H1 (cell line): ENCODE measurements at regions not wholly inside any gene's neighbourhood (a gene's known extent, or its start where the extent isn't known, plus 50 kb on each side); places are given as distances from the start of the nearest gene placed in this dataset.

Experiments
- CTCF ChIA-PET: fragments of 300-600 bp; sonication (Branson Sonifier 250); formaldehyde crosslinking; loops from one replicate; lab custom pipeline; 2021; ENCODE audit not compliant: partially characterized antibody; lab: Charles Lee
- POLR2A ChIA-PET: fragments of 300-600 bp; sonication (Branson Sonifier 250); formaldehyde crosslinking; loops from one replicate; lab custom pipeline; 2021; ENCODE audit warnings: inconsistent platforms; ENCODE audit not compliant: partially characterized antibody; lab: Charles Lee
- DNase-seq, 2 experiments: peaks; one replicate each; pipeline versions ENCODE4 v3.0.0 to v3.0.0-alpha.2; 2010 to 2022; ENCODE audit warnings: low spot score in 2 of 2, low read depth in 1 of 2, mixed read lengths in 1 of 2
- FAIRE-seq: peaks from 2 replicates; lab custom pipeline; 2011; peaks lifted over from hg19 to GRCh38; lab: Jason Lieb, UNC
- H2AFZ ChIP-seq: 2 replicates; pipeline ENCODE4 v1.8.1; 2012; ENCODE audit warnings: low read length, inconsistent platforms
- H2AK5ac ChIP-seq: 2 replicates; pipeline ENCODE4 v1.6.1; 2013; ENCODE audit warnings: low read depth, low read length
- H2BK120ac ChIP-seq: replicated peaks from 2 replicates; pipeline ENCODE3; 2013; ENCODE audit warnings: low read depth, low read length, inconsistent platforms
- H2BK12ac ChIP-seq: 2 replicates; pipeline ENCODE4 v1.6.1; 2013; ENCODE audit warnings: low read depth, low read length
- H2BK15ac ChIP-seq: 2 replicates; pipeline ENCODE4 v1.6.1; 2013; ENCODE audit warnings: low read length
- H2BK20ac ChIP-seq: 2 replicates; pipeline ENCODE4 v1.6.1; 2013; ENCODE audit warnings: low read length
- H2BK5ac ChIP-seq: 2 replicates; pipeline ENCODE4 v1.6.1; 2013; ENCODE audit warnings: low read depth, low read length
- H3K14ac ChIP-seq: 2 replicates; pipeline ENCODE4 v1.6.1; 2013; ENCODE audit warnings: inconsistent platforms; ENCODE audit not compliant: insufficient read length
- H3K18ac ChIP-seq: 2 replicates; pipeline ENCODE4 v1.6.1; 2013; ENCODE audit warnings: low read length; ENCODE audit errors: extremely low read depth
- H3K23ac ChIP-seq: 2 replicates; pipeline ENCODE4 v1.6.1; 2013; ENCODE audit warnings: inconsistent platforms; ENCODE audit not compliant: insufficient read length
- H3K23me2 ChIP-seq: 2 replicates; pipeline ENCODE4 v1.6.1; 2013; ENCODE audit warnings: low read depth, low read length
- H3K27ac ChIP-seq: 2 replicates; pipeline ENCODE4 v1.6.1; 2011; ENCODE audit warnings: low read depth, low read length, inconsistent platforms
- H3K27me3 ChIP-seq, 4 experiments: replicated peaks in 1 of 4; 1 replicate in 1 of 4; 2 replicates in 3 of 4; pipeline versions ENCODE4 v1.6.1 to v1.8.1; 2011 to 2013; ENCODE audit warnings: low read length in 3 of 4, mild to moderate bottlenecking in 3 of 4, inconsistent platforms in 2 of 4, mixed read lengths in 2 of 4, moderate library complexity in 1 of 4; ENCODE audit not compliant: control insufficient read depth in 3 of 4, insufficient read depth in 3 of 4; ENCODE audit errors: extremely low read depth in 1 of 4
- H3K36me3 ChIP-seq, 4 experiments: 2 replicates each; pipeline versions ENCODE4 v1.6.1 to v1.8.1; 2011 to 2013; ENCODE audit warnings: mild to moderate bottlenecking in 4 of 4, low read length in 3 of 4, moderate library complexity in 2 of 4, control low read depth in 1 of 4, inconsistent platforms in 1 of 4; ENCODE audit not compliant: insufficient read depth in 4 of 4, control insufficient read depth in 2 of 4
- H3K4ac ChIP-seq: replicated peaks from 2 replicates; pipeline ENCODE3; 2013; ENCODE audit warnings: low read length, low read depth, mixed read lengths, inconsistent platforms; ENCODE audit not compliant: insufficient read length
- H3K4me1 ChIP-seq, 4 experiments: replicated peaks in 1 of 4; 1 replicate in 1 of 4; 2 replicates in 3 of 4; pipeline versions ENCODE4 v1.6.1 to v1.8.1; 2011 to 2013; ENCODE audit warnings: low read length in 3 of 4, inconsistent platforms in 2 of 4, mixed read lengths in 1 of 4; ENCODE audit not compliant: insufficient read depth in 4 of 4, control insufficient read depth in 3 of 4
- H3K4me2 ChIP-seq, 2 experiments: 2 replicates each; pipeline versions ENCODE4 v1.6.1 to v1.8.1; 2011 to 2013; ENCODE audit warnings: low read depth in 2 of 2, low read length in 2 of 2, control low read depth in 1 of 2, inconsistent platforms in 1 of 2, mild to moderate bottlenecking in 1 of 2; ENCODE audit not compliant: insufficient read depth in 1 of 2
- H3K4me3 ChIP-seq, 4 experiments: fragments of 200-600, 300-600 bp in 1 of 4; sonication (generic), shearing (Covaris generic), sonication (Bioruptor Twin) in 1 of 4; 2 replicates each; pipeline versions ENCODE4 v1.5.1 to v1.8.1; 2011 to 2016; ENCODE audit warnings: low read length in 4 of 4, low read depth in 3 of 4, control low read depth in 2 of 4, inconsistent platforms in 2 of 4, mild to moderate bottlenecking in 2 of 4, mixed read lengths in 1 of 4, moderate library complexity in 1 of 4; ENCODE audit not compliant: insufficient read depth in 2 of 4; ENCODE audit errors: extremely low read depth in 1 of 4
- H3K56ac ChIP-seq: replicated peaks from 2 replicates; pipeline ENCODE3; 2013; ENCODE audit warnings: low read depth, mild to moderate bottlenecking, mixed read lengths, low read length, inconsistent platforms; ENCODE audit not compliant: insufficient read length
- H3K79me1 ChIP-seq: 2 replicates; pipeline ENCODE4 v1.6.1; 2013; ENCODE audit warnings: low read depth, low read length, control low read depth
- H3K79me2 ChIP-seq, 2 experiments: 2 replicates each; pipeline versions ENCODE4 v1.6.1 to v1.8.1; 2012 to 2013; ENCODE audit warnings: low read length in 2 of 2, mild to moderate bottlenecking in 2 of 2, inconsistent platforms in 1 of 2; ENCODE audit not compliant: insufficient read depth in 2 of 2, control insufficient read depth in 1 of 2
- H3K9ac ChIP-seq, 4 experiments: replicated peaks in 1 of 4; 1 replicate in 1 of 4; 2 replicates in 3 of 4; pipeline versions ENCODE4 v1.6.1 to v1.8.1; 2011 to 2013; ENCODE audit warnings: low read depth in 3 of 4, low read length in 3 of 4, control low read depth in 2 of 4, mild to moderate bottlenecking in 2 of 4, moderate library complexity in 2 of 4, inconsistent platforms in 1 of 4; ENCODE audit errors: extremely low read depth in 1 of 4
- H3K9me3 ChIP-seq, 2 experiments: 2 replicates each; pipeline versions ENCODE4 v1.6.1 to v1.8.1; 2012 to 2013; ENCODE audit warnings: mild to moderate bottlenecking in 2 of 2, moderate library complexity in 2 of 2, control low read depth in 1 of 2, inconsistent platforms in 1 of 2, low read depth in 1 of 2, low read length in 1 of 2, mixed read lengths in 1 of 2; ENCODE audit not compliant: insufficient read depth in 2 of 2
- H4K20me1 ChIP-seq, 2 experiments: replicated peaks in 1 of 2; 2 replicates each; pipeline versions ENCODE3 to v1.8.1; 2011 to 2013; ENCODE audit warnings: inconsistent platforms in 2 of 2, low read length in 2 of 2, mild to moderate bottlenecking in 1 of 2; ENCODE audit not compliant: insufficient read depth in 2 of 2, control insufficient read depth in 1 of 2
- H4K5ac ChIP-seq: 2 replicates; pipeline ENCODE4 v1.6.1; 2013; ENCODE audit warnings: low read length, low read depth, mixed read lengths, inconsistent platforms; ENCODE audit not compliant: insufficient read length
- H4K8ac ChIP-seq: 2 replicates; pipeline ENCODE4 v1.8.0; 2013; ENCODE audit warnings: mild to moderate bottlenecking, moderate library complexity, low read length, inconsistent platforms; ENCODE audit not compliant: insufficient read depth; ENCODE audit errors: extremely low read depth
- H4K91ac ChIP-seq: replicated peaks from 2 replicates; pipeline ENCODE3; 2013; ENCODE audit warnings: low read length, mixed read lengths, inconsistent platforms; ENCODE audit not compliant: insufficient read length
- CTCF ChIP-seq, 3 experiments: IDR thresholded peaks; 1 replicate in 2 of 3; 2 replicates in 1 of 3; pipeline versions ENCODE4 v1.5.1 to v1.6.1; 2011; ENCODE audit warnings: low read length in 3 of 3, mild to moderate bottlenecking in 3 of 3, inconsistent platforms in 2 of 3, low read depth in 1 of 3, moderate library complexity in 1 of 3; ENCODE audit not compliant: insufficient read depth in 1 of 3; ENCODE audit errors: control extremely low read depth in 1 of 3
- KDM5A ChIP-seq: fragments of 200-600 bp; IDR thresholded peaks from 2 replicates; pipeline ENCODE4 v1.7.1; 2012; ENCODE audit warnings: mild to moderate bottlenecking, low read length, inconsistent platforms, mixed read lengths
- MAX ChIP-seq: IDR thresholded peaks from 2 replicates; pipeline ENCODE4 v1.6.1; 2012; ENCODE audit warnings: inconsistent platforms
- POLR2AphosphoS5 ChIP-seq: IDR thresholded peaks from 2 replicates; pipeline ENCODE4 v1.6.1; 2011; ENCODE audit warnings: low read depth, low read length
- SAP30 ChIP-seq: fragments of 300-600 bp; sonication (generic); IDR thresholded peaks from 2 replicates; pipeline ENCODE4 v1.7.1; 2012; ENCODE audit warnings: low read length, moderate library complexity, mild to moderate bottlenecking, inconsistent platforms; ENCODE audit not compliant: insufficient read depth, insufficient replicate concordance
- SIN3A ChIP-seq, 2 experiments: IDR thresholded peaks in 1 of 2; conservative IDR thresholded peaks in 1 of 2; 2 replicates each; pipeline ENCODE4 v1.6.1; 2011 to 2012; ENCODE audit warnings: low read length in 2 of 2, improper control_type of control experiment in 1 of 2, low read depth in 1 of 2, mild to moderate bottlenecking in 1 of 2
- TAF1 ChIP-seq: IDR thresholded peaks from 2 replicates; pipeline ENCODE4 v1.6.1; 2011; ENCODE audit warnings: mild to moderate bottlenecking, low read depth, low read length
- TCF12 ChIP-seq: IDR thresholded peaks from 2 replicates; pipeline ENCODE4 v1.6.1; 2011; ENCODE audit warnings: low read depth, mild to moderate bottlenecking, low read length
- YY1 ChIP-seq: IDR thresholded peaks from 2 replicates; pipeline ENCODE4 v1.6.1; 2011; ENCODE audit warnings: low read depth, mild to moderate bottlenecking, low read length
- WGBS, 2 experiments: shearing (Covaris generic) in 1 of 2; methylation state at CpG; one replicate each; pipeline versions ENCODE4 v1.1.6 to v1.1.7; 2013 to 2015; ENCODE audit warnings: low lambda C conversion rate in 2 of 2, mixed read lengths in 2 of 2, inconsistent platforms in 1 of 2, low coverage in 1 of 2, missing lambda C conversion rate in 1 of 2; ENCODE audit not compliant: insufficient replicate concordance in 2 of 2, insufficient coverage in 1 of 2, insufficient read length in 1 of 2; ENCODE audit errors: extremely low coverage in 1 of 2, missing lambda C conversion rate in 1 of 2; 5-methylcytosine and 5-hydroxymethylcytosine counted together

- no peak overlapping the region for H2BK12ac ChIP-seq
- peak; percentile 25; the same call in 1 of the 2 replicates for TF ChIP-seq MAX
- no peak for TF ChIP-seq SIN3A (conservative IDR thresholded peaks at IDR 0.05 in 1 of 2, IDR thresholded peaks at IDR 0.05 in 1 of 2; ENCODE audit: low read depth in 1 of 2, low read length in 2 of 2)
- TF ChIP-seq KDM5A, result no peak
- TF ChIP-seq CTCF (IDR thresholded peaks at IDR 0.05; ENCODE audit: control extremely low read depth in 1 of 3, insufficient read depth in 1 of 3, low read depth in 1 of 3, low read length in 3 of 3), result peak; percentile 50 to 56 (median 54); a peak in 3 of 4 replicates
- TF ChIP-seq TAF1, result no peak
- no peak for TF ChIP-seq SAP30
- TF ChIP-seq TCF12, result no peak
- no peak for TF ChIP-seq YY1
- TF ChIP-seq POLR2AphosphoS5, result no peak
Observed at GRCh38 chr7:98755138-98755898, 114.5 kb downstream of the TMEM130 start.

More at GRCh38 chr7:98755138-98755898, 114.5 kb downstream of the TMEM130 start:
- Histone ChIP-seq H4K91ac (no peak overlapping the region), H3K27ac (no peak overlapping the region), H3K27me3 (no peaks in the 10 kb centered on the region), H3K79me2 (no peaks in the 10 kb centered on the region), H2BK15ac (0 out of 2 replicates have a peak overlapping the region, but pooled peaks have one; percentile 92), H3K9ac (no peak overlapping the region), H4K5ac (no peak overlapping the region), H4K8ac (peak overlapping the region; percentile 60; the same call in 1 of the 2 replicates), H2AFZ (no peak overlapping the region; the same call in 1 of the 2 replicates), H3K56ac (no peak overlapping the region), H3K18ac (no peak overlapping the region; the same call in 1 of the 2 replicates), H3K4me1 (no peaks in the 10 kb centered on the region; a peak in 1 of 7 replicates), H3K4ac (no peak overlapping the region), H3K4me3 (no peak overlapping the region), H2BK20ac (0 out of 2 replicates have a peak overlapping the region, but pooled peaks have one; percentile 48), H2AK5ac (no peak overlapping the region), H2BK120ac (no peak overlapping the region), H4K20me1 (no peaks in the 10 kb centered on the region), H3K9me3 (no peaks in the 10 kb centered on the region), H3K23me2 (no peaks in the 10 kb centered on the region), H3K36me3 (no peaks in the 10 kb centered on the region), H3K23ac (no peak overlapping the region), H3K4me2 (no peak overlapping the region), H3K79me1 (no peaks in the 10 kb centered on the region), H3K14ac (no peak overlapping the region), H2BK5ac (no peak overlapping the region)
- FAIRE-seq (no peak), DNase-seq (peak in 1 of 2 experiments; percentile 60)
- CTCF ChIA-PET, result interaction anchor here (0.6 to 2.8 kb wide), 10 partner anchors 9 to 138 kb away, joined by 3 to 16 read pairs (median 4); partner anchors contain the start of gene NPTX2
- 72% methylated on average over 10 of the region's 10 CpGs; no CpG with 5 or more reads in 1 of the 2 experiments for WGBS, 2 experiments
- POLR2A ChIA-PET, result interaction anchor here (0.7 kb wide), 1 partner anchor 107 kb away, joined by 5 read pairs; no protein-coding TSS in a partner anchor
